GM23338 (cell line): ENCODE measurements at regions not wholly inside any gene's neighbourhood (a gene's known extent, or its start where the extent isn't known, plus 50 kb on each side); places are given as distances from the start of the nearest gene placed in this dataset.

Experiments used
- ATAC-seq: fragments of 200-7000 bp; cut with Tn5 transposase; 3 replicates; pipeline ENCODE4 v1.9.1; 2020
- DNase-seq: peaks from one replicate; pipeline ENCODE4 v3.0.0-alpha.2; 2015; ENCODE audit warnings: low spot score
- H2AFZ ChIP-seq: fragments of 200-600 bp; sonication (generic); 2 replicates; pipeline ENCODE4 v1.8.0; 2016; ENCODE audit warnings: antibody characterized with exemption, mild to moderate bottlenecking, moderate library complexity
- H3F3A ChIP-seq: fragments of 200-600 bp; sonication (generic); replicated peaks from 2 replicates; pipeline ENCODE4 v1.8.0; 2017; ENCODE audit warnings: antibody characterized with exemption, mixed run types, low read depth
- H3K27ac ChIP-seq: fragments of 200-600 bp; sonication (generic); 2 replicates; pipeline ENCODE4 v1.6.1; 2016; ENCODE audit warnings: low read depth
- H3K27me3 ChIP-seq: fragments of 200-600 bp; sonication (generic); 2 replicates; pipeline ENCODE4 v1.8.0; 2016; ENCODE audit warnings: mild to moderate bottlenecking, mixed run types, moderate library complexity; ENCODE audit not compliant: insufficient read depth
- H3K36me3 ChIP-seq: fragments of 200-600 bp; sonication (generic); 2 replicates; pipeline ENCODE4 v1.8.0; 2016; ENCODE audit warnings: mild to moderate bottlenecking; ENCODE audit not compliant: insufficient read depth
- H3K4me1 ChIP-seq: fragments of 200-600 bp; sonication (generic); 2 replicates; pipeline ENCODE4 v1.8.0; 2016; ENCODE audit warnings: mild to moderate bottlenecking, moderate library complexity; ENCODE audit not compliant: insufficient read depth
- H3K4me2 ChIP-seq: fragments of 200-600 bp; sonication (generic); 2 replicates; pipeline ENCODE4 v1.7.1; 2017; ENCODE audit warnings: mixed run types
- H3K4me3 ChIP-seq: fragments of 200-600 bp; sonication (generic); 2 replicates; pipeline ENCODE4 v1.6.1; 2016; ENCODE audit warnings: mixed run types
- H3K79me2 ChIP-seq: fragments of 200-600 bp; sonication (generic); replicated peaks from 2 replicates; pipeline ENCODE4 v1.8.0; 2017; ENCODE audit warnings: mild to moderate bottlenecking; ENCODE audit not compliant: insufficient read depth
- H3K9me2 ChIP-seq: fragments of 200-600 bp; sonication (generic); 2 replicates; pipeline ENCODE4 v1.8.0; 2017; ENCODE audit not compliant: insufficient read depth
- H4K20me1 ChIP-seq: fragments of 200-600 bp; sonication (generic); replicated peaks from 2 replicates; pipeline ENCODE4 v1.8.0; 2017; ENCODE audit warnings: mild to moderate bottlenecking; ENCODE audit not compliant: insufficient read depth
- H3K27ac Mint-ChIP-seq: 2 replicates; pipeline ENCODE4 v1.8.0; 2020; ENCODE audit warnings: inconsistent platforms, mild to moderate bottlenecking, moderate library complexity, mixed read lengths
- H3K27me3 Mint-ChIP-seq: 3 replicates; pipeline ENCODE4 v1.8.0; 2022; ENCODE audit warnings: low read depth, mild to moderate bottlenecking, moderate library complexity, mixed read lengths, inconsistent platforms; ENCODE audit not compliant: insufficient read depth, poor library complexity
- H3K36me3 Mint-ChIP-seq: 3 replicates; pipeline ENCODE4 v1.8.0; 2021; ENCODE audit warnings: low read depth, mild to moderate bottlenecking, inconsistent platforms, moderate library complexity, mixed read lengths
- H3K4me1 Mint-ChIP-seq: 3 replicates; pipeline ENCODE4 v1.8.0; 2020; ENCODE audit warnings: mild to moderate bottlenecking, inconsistent platforms, mixed read lengths
- H3K4me3 Mint-ChIP-seq: 3 replicates; pipeline ENCODE4 v1.8.0; 2021; ENCODE audit warnings: moderate library complexity, mild to moderate bottlenecking, inconsistent platforms, mixed read lengths
- H3K9me3 Mint-ChIP-seq: 3 replicates; pipeline ENCODE4 v1.8.0; 2020; ENCODE audit warnings: moderate library complexity, mild to moderate bottlenecking, inconsistent platforms, mixed read lengths
- EZH2 ChIP-seq: fragments of 200-600 bp; sonication (generic); IDR thresholded peaks from one replicate; pipeline ENCODE4 v1.8.0; 2017; ENCODE audit warnings: antibody characterized with exemption, mild to moderate bottlenecking, low read depth; ENCODE audit not compliant: unreplicated experiment
- EZH2phosphoT487 ChIP-seq: fragments of 200-600 bp; sonication (generic); IDR thresholded peaks from one replicate; pipeline ENCODE4 v1.8.1; 2018; ENCODE audit warnings: antibody characterized with exemption; ENCODE audit not compliant: unreplicated experiment
- JUNB ChIP-seq: IDR thresholded peaks from one replicate; pipeline ENCODE4 v1.6.1; 2016; ENCODE audit warnings: antibody characterized with exemption; ENCODE audit not compliant: unreplicated experiment
- POLR2AphosphoS5 ChIP-seq: IDR thresholded peaks from 2 replicates; pipeline ENCODE4 v1.6.1; 2016; ENCODE audit warnings: antibody characterized with exemption, low read depth
- STAT1 ChIP-seq: IDR thresholded peaks from one replicate; pipeline ENCODE4 v1.6.1; 2016; ENCODE audit warnings: antibody characterized with exemption; ENCODE audit not compliant: unreplicated experiment
- ZNF331 ChIP-seq: fragments of 250-450 bp; sonication (Bioruptor Pico); IDR thresholded peaks from 2 replicates; pipeline ENCODE4 v1.5.0; 2020; ENCODE audit warnings: low read depth, mild to moderate bottlenecking, moderate library complexity
- TF ChIP-seq, protein P1 (sequence below): fragments of 250-450 bp; sonication (Bioruptor Pico); IDR thresholded peaks from 2 replicates; pipeline ENCODE4 v1.5.0; 2020; ENCODE audit warnings: mild to moderate bottlenecking, moderate library complexity
- TF ChIP-seq, protein P2 (sequence below), 2 experiments: fragments of 200-600 bp in 1 of 2; sonication (generic) in 1 of 2; conservative IDR thresholded peaks; 2 replicates each; pipeline versions ENCODE4 v1.5.1 to v1.6.1; 2016 to 2017; ENCODE audit warnings: antibody characterized with exemption in 2 of 2, low read depth in 2 of 2, mild to moderate bottlenecking in 2 of 2, moderate library complexity in 1 of 2

DNA sequence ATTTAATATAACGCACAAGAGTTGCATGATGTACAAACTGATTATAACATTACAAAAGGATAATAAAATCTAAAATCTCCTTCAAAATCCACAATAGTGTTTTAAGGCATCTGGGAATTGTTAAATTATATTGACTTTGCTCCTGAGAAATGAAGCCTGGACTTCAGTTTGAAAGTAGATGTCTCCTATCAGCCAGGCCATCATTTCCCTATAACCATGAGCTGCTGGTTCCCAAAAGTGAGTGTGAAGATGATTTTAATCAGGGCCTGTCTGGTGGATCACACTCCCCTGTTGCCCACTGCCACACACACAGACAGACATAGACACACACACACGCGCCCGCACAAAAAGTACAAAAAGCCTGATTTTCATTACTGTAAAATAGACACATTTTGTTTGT lies 480.7 kb downstream of the RPS29 start (continued):
- TF ChIP-seq, protein P1, sequence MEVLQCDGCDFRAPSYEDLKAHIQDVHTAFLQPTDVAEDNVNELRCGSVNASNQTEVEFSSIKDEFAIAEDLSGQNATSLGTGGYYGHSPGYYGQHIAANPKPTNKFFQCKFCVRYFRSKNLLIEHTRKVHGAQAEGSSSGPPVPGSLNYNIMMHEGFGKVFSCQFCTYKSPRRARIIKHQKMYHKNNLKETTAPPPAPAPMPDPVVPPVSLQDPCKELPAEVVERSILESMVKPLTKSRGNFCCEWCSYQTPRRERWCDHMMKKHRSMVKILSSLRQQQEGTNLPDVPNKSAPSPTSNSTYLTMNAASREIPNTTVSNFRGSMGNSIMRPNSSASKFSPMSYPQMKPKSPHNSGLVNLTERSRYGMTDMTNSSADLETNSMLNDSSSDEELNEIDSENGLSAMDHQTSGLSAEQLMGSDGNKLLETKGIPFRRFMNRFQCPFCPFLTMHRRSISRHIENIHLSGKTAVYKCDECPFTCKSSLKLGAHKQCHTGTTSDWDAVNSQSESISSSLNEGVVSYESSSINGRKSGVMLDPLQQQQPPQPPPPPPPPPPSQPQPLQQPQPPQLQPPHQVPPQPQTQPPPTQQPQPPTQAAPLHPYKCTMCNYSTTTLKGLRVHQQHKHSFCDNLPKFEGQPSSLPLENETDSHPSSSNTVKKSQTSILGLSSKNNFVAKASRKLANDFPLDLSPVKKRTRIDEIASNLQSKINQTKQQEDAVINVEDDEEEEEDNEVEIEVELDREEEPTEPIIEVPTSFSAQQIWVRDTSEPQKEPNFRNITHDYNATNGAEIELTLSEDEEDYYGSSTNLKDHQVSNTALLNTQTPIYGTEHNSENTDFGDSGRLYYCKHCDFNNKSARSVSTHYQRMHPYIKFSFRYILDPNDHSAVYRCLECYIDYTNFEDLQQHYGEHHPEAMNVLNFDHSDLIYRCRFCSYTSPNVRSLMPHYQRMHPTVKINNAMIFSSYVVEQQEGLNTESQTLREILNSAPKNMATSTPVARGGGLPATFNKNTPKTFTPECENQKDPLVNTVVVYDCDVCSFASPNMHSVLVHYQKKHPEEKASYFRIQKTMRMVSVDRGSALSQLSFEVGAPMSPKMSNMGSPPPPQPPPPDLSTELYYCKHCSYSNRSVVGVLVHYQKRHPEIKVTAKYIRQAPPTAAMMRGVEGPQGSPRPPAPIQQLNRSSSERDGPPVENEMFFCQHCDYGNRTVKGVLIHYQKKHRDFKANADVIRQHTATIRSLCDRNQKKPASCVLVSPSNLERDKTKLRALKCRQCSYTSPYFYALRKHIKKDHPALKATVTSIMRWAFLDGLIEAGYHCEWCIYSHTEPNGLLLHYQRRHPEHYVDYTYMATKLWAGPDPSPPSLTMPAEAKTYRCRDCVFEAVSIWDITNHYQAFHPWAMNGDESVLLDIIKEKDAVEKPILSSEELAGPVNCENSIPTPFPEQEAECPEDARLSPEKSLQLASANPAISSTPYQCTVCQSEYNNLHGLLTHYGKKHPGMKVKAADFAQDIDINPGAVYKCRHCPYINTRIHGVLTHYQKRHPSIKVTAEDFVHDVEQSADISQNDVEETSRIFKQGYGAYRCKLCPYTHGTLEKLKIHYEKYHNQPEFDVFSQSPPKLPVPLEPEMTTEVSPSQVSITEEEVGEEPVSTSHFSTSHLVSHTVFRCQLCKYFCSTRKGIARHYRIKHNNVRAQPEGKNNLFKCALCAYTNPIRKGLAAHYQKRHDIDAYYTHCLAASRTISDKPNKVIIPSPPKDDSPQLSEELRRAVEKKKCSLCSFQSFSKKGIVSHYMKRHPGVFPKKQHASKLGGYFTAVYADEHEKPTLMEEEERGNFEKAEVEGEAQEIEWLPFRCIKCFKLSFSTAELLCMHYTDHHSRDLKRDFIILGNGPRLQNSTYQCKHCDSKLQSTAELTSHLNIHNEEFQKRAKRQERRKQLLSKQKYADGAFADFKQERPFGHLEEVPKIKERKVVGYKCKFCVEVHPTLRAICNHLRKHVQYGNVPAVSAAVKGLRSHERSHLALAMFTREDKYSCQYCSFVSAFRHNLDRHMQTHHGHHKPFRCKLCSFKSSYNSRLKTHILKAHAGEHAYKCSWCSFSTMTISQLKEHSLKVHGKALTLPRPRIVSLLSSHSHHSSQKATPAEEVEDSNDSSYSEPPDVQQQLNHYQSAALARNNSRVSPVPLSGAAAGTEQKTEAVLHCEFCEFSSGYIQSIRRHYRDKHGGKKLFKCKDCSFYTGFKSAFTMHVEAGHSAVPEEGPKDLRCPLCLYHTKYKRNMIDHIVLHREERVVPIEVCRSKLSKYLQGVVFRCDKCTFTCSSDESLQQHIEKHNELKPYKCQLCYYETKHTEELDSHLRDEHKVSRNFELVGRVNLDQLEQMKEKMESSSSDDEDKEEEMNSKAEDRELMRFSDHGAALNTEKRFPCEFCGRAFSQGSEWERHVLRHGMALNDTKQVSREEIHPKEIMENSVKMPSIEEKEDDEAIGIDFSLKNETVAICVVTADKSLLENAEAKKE (CRISPR knock-in tag), result no peak
- TF ChIP-seq ZNF331 (CRISPR knock-in tag) (no peak), POLR2AphosphoS5 (no peak), JUNB (no peak), EZH2 (no peak)

DNA sequence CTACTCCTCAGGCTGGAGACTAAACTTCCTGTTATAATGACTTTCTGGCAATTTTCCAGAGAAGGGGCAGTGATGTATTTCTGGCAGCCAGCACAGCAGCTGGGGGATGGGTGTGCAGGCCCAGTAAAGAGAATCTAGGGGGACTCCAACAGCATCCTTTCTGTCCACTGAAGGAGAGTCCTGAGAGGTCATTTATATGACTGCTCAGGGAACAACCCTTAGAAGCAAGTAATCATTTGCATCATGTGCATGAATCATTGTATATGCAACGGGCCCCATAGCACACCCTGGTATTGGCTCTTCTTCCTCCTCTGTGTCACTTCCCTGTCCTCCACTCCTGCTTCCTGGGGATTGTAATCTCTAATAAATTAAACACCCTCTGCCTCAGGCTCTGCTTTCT lies 493.8 kb downstream of the RPS29 start:
- Histone ChIP-seq H3K79me2 (no peaks in the 10 kb centered on the region), H3K4me2 (no peak overlapping the region), H4K20me1 (no peaks in the 10 kb centered on the region), H3K27me3 (no peaks in the 10 kb centered on the region), H3K4me3 (no peak overlapping the region), H2AFZ (no peak overlapping the region), H3K36me3 (no peaks in the 10 kb centered on the region), H3F3A (no peaks in the 10 kb centered on the region), H3K4me1 (no peaks in the 10 kb centered on the region), H3K9me2 (peaks cover 3% of the 10 kb centered on the region; the same call in 1 of the 2 replicates), H3K27ac (no peak overlapping the region)
- DNase-seq (no peak), ATAC-seq (no peak)
- Mint-ChIP-seq H3K27me3 (no peaks in the 10 kb centered on the region), H3K4me3 (no peak overlapping the region), H3K4me1 (no peaks in the 10 kb centered on the region), H3K27ac (no peak overlapping the region), H3K9me3 (peaks cover 11% of the 10 kb centered on the region; the same call in 1 of the 3 replicates), H3K36me3 (peaks cover 4% of the 10 kb centered on the region; the same call in 1 of the 3 replicates)
- TF ChIP-seq JUNB (no peak), STAT1 (no peak), ZNF331 (CRISPR knock-in tag) (no peak), EZH2phosphoT487 (no peak)
- TF ChIP-seq, protein P2, sequence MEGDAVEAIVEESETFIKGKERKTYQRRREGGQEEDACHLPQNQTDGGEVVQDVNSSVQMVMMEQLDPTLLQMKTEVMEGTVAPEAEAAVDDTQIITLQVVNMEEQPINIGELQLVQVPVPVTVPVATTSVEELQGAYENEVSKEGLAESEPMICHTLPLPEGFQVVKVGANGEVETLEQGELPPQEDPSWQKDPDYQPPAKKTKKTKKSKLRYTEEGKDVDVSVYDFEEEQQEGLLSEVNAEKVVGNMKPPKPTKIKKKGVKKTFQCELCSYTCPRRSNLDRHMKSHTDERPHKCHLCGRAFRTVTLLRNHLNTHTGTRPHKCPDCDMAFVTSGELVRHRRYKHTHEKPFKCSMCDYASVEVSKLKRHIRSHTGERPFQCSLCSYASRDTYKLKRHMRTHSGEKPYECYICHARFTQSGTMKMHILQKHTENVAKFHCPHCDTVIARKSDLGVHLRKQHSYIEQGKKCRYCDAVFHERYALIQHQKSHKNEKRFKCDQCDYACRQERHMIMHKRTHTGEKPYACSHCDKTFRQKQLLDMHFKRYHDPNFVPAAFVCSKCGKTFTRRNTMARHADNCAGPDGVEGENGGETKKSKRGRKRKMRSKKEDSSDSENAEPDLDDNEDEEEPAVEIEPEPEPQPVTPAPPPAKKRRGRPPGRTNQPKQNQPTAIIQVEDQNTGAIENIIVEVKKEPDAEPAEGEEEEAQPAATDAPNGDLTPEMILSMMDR (conservative IDR thresholded peaks at IDR 0.05; ENCODE audit: low read depth in 2 of 2), result no peak
- TF ChIP-seq, protein P1 (CRISPR knock-in tag), result no peak
